NB4 (cell line): ENCODE measurements at regions not wholly inside any gene's neighbourhood (a gene's known extent, or its start where the extent isn't known, plus 50 kb on each side); places are given as distances from the start of the nearest gene placed in this dataset.

Experiments
- CTCF ChIP-seq: IDR thresholded peaks from one replicate; pipeline ENCODE4 v1.5.1; 2012; ENCODE audit warnings: low read depth, low read length
- MAX ChIP-seq: IDR thresholded peaks from 2 replicates; pipeline ENCODE4 v1.6.1; 2011; ENCODE audit warnings: low read depth, low read length
- MYC ChIP-seq: IDR thresholded peaks from 2 replicates; pipeline ENCODE4 v1.6.1; 2011; ENCODE audit warnings: low read depth, low read length
- POLR2A ChIP-seq: IDR thresholded peaks from 2 replicates; pipeline ENCODE4 v1.6.1; 2011; ENCODE audit warnings: mild to moderate bottlenecking; ENCODE audit not compliant: insufficient read length; ENCODE audit errors: extremely low read depth

GRCh38 chr10:30215623-30216022 lies 133.5 kb downstream of the MTPAP start:
- TF ChIP-seq CTCF (no peak), POLR2A (no peak), MAX (no peak), MYC (no peak)
